Esophagus muscularis mucosa (tissue), 4 donors: ENCODE measurements at regions not wholly inside any gene's neighbourhood (a gene's known extent, or its start where the extent isn't known, plus 50 kb on each side); places are given as distances from the start of the nearest gene placed in this dataset.

Experiments
- DNase-seq: peaks from one replicate; pipeline ENCODE4 v3.0.0-alpha.2; 2017; ENCODE audit errors: extremely low spot score
- H3K27ac ChIP-seq, 4 donors: fragments of 200-600 bp; sonication (generic); replicated peaks in 1 of 4; 1 replicate in 3 of 4; 2 replicates in 1 of 4; pipeline ENCODE4 v1.5.1; 2016 to 2019; ENCODE audit warnings: mild to moderate bottlenecking in 1 of 4
- H3K27me3 ChIP-seq, 4 donors: fragments of 200-600 bp; sonication (generic); one replicate each; pipeline versions ENCODE4 v1.5.1 to v1.6.0; 2016 to 2019
- H3K36me3 ChIP-seq, 4 donors: fragments of 200-600 bp; sonication (generic); one replicate each; pipeline ENCODE4 v1.5.1; 2016 to 2019
- H3K4me1 ChIP-seq, 4 donors: fragments of 200-600 bp; sonication (generic); one replicate each; pipeline ENCODE4 v1.5.1; 2016 to 2019
- H3K4me3 ChIP-seq, 4 donors: fragments of 200-600 bp; sonication (generic); 1 replicate in 2 of 4; 2 replicates in 2 of 4; pipeline ENCODE4 v1.5.1; 2016 to 2019; ENCODE audit warnings: mild to moderate bottlenecking in 4 of 4, moderate library complexity in 1 of 4
- H3K9me3 ChIP-seq, 4 donors: fragments of 200-600 bp; sonication (generic); 1 replicate in 3 of 4; 2 replicates in 1 of 4; pipeline ENCODE4 v1.5.1; 2016 to 2019
- EP300 ChIP-seq: sonication (generic); formaldehyde crosslinking; IDR thresholded peaks from one replicate; pipeline ENCODE4 v1.6.1; 2017; ENCODE audit warnings: antibody characterized with exemption
- POLR2A ChIP-seq: fragments of 450-650 bp; IDR thresholded peaks from one replicate; pipeline ENCODE4 v1.6.1; 2017; ENCODE audit warnings: antibody characterized with exemption, moderate library complexity, mild to moderate bottlenecking, low read depth
- POLR2AphosphoS5 ChIP-seq, 2 donors: sonication (generic); formaldehyde crosslinking; IDR thresholded peaks; one replicate each; pipeline ENCODE4 v1.6.1; 2017; ENCODE audit warnings: antibody characterized with exemption in 2 of 2
- WGBS: methylation state at CpG from one replicate; pipeline ENCODE4 v1.1.5; 2018; 5-methylcytosine and 5-hydroxymethylcytosine counted together
- intact Hi-C: fragments of 100-400 bp; cut with DNase I; formaldehyde crosslinking; loops from one replicate; pipeline ENCODE4 v1.15.1; 2023
- TF ChIP-seq, protein P1 (sequence below), 3 experiments: fragments of 200-600 bp in 2 of 3; fragments of 450-650 bp in 1 of 3; sonication (generic) in 2 of 3; IDR thresholded peaks; one replicate each; pipeline ENCODE4 v1.5.1; 2017 to 2019; ENCODE audit warnings: antibody characterized with exemption in 3 of 3, mild to moderate bottlenecking in 2 of 3, moderate library complexity in 1 of 3

DNA sequence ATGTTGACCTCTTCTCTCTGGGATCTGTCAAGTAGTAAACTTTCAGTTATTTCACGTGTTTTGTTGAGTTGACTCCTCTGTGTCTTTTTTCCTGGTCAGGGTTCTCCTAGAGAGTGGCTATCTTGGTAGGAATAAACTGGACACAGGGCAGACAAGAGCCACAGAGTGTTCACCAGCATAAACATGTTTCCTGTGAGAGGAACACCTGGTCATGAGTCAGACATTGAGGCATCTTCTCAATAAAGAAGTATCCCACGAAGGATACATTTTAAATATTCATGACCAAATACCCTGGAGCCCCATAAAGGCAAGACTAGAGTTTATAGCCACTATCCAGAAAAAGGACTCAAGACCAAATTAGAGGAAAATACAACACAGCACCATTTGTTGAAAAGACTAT is 269.7 kb upstream of the ZNF521 start:
- WGBS = 87% methylated on average over 2 of the region's 2 CpGs
- Histone ChIP-seq H3K27me3 (no peaks in the 10 kb centered on the region), H3K4me3 (no peak overlapping the region), H3K36me3 (no peaks in the 10 kb centered on the region), H3K9me3 (peaks cover 0 to 20% (median 16%) of the 10 kb centered on the region in 4 donors), H3K27ac (no peak overlapping the region), H3K4me1 (no peaks in the 10 kb centered on the region)
- intact Hi-C loops = no loop called here
- DNase-seq = no peak
- TF ChIP-seq POLR2A (no peak), EP300 (no peak), POLR2AphosphoS5 (IDR thresholded peaks at IDR 0.05) (no peak)
- TF ChIP-seq, protein P1, sequence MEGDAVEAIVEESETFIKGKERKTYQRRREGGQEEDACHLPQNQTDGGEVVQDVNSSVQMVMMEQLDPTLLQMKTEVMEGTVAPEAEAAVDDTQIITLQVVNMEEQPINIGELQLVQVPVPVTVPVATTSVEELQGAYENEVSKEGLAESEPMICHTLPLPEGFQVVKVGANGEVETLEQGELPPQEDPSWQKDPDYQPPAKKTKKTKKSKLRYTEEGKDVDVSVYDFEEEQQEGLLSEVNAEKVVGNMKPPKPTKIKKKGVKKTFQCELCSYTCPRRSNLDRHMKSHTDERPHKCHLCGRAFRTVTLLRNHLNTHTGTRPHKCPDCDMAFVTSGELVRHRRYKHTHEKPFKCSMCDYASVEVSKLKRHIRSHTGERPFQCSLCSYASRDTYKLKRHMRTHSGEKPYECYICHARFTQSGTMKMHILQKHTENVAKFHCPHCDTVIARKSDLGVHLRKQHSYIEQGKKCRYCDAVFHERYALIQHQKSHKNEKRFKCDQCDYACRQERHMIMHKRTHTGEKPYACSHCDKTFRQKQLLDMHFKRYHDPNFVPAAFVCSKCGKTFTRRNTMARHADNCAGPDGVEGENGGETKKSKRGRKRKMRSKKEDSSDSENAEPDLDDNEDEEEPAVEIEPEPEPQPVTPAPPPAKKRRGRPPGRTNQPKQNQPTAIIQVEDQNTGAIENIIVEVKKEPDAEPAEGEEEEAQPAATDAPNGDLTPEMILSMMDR (IDR thresholded peaks at IDR 0.05) = no peak

DNA sequence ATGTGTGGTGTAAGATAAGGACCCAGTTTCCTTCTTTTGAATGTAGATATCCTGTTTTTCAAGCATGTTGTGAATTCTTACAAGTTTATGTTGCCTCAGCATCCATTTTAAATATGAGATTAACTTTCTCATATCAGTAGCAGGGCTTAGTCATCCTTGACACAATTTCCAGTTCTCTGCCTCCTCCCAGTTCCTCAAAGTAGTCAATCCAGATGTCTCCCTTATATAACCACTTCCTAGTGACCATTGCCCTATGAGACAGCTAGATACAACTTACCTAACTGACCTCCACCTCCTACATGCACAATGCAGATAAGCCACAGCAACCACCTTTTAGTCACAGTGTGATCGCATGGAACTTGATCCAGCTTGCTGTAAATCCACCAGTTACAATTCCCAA is 269.2 kb upstream of the ZNF521 start:
- no peak for TF ChIP-seq POLR2AphosphoS5 (IDR thresholded peaks at IDR 0.05)
- TF ChIP-seq, protein P1 (IDR thresholded peaks at IDR 0.05) = no peak
- no peak for TF ChIP-seq POLR2A
- H3K36me3 ChIP-seq = no peaks in the 10 kb centered on the region

DNA sequence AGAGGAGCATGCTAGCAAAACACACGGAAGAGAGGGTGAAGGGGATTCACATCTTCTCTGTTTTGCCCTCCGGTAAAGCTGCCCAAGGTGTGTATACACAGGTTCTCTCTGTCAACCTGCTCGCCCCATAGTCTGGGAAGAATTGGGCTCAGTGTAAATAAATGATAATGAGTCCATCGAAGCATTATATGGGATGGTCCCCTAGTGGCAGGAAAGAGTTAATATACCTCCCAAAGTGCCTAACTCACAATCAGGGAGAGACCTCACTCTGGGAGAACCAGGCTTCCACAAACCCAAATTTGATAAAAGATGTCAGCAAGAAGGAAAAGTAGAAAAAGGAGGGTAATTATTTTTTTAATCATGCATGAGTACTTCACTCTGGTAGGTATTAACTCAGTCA is 262.2 kb upstream of the ZNF521 start:
- Histone ChIP-seq H3K4me3 (no peak overlapping the region), H3K27me3 (no peaks in the 10 kb centered on the region), H3K4me1 (no peaks in the 10 kb centered on the region), H3K36me3 (no peaks in the 10 kb centered on the region), H3K27ac (no peak overlapping the region), H3K9me3 (peaks cover 0 to 9% (median 4%) of the 10 kb centered on the region in 4 donors)
- intact Hi-C loops = no loop called here
- TF ChIP-seq EP300 = no peak
- no peak for DNase-seq
- WGBS = 89% methylated on average over 4 of the region's 4 CpGs

More for the DNA sequence above, 269.2 kb upstream of the ZNF521 start:
- DNase-seq = no peak
- Histone ChIP-seq H3K27ac (no peak overlapping the region), H3K4me3 (no peak overlapping the region), H3K4me1 (no peaks in the 10 kb centered on the region), H3K9me3 (peaks cover 0 to 14% (median 10%) of the 10 kb centered on the region in 4 donors), H3K27me3 (no peaks in the 10 kb centered on the region)
- intact Hi-C loops = no loop called here
- 100% methylated on average over 1 of the region's 1 CpG for WGBS

DNA sequence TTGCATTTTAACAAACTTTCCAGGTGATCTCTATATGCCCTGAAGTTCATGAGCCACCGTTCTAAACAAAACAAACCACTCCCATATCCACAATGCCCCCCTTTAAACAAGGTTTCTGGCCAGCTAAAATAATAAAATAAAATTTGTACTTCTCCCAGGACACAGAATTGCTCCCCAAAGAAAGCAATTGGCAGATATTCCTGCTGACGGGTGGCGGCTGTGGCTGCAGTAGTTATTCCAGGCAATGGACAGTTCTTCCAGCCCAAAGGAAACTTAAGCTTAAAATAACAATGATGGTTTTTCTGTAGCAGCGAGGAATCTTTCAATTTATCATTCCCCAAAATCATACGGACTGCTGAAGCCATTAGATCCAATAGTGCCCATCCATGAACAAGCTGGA is 260.5 kb upstream of the ZNF521 start:
- intact Hi-C loops = no loop called here
- 66% methylated on average over 5 of the region's 5 CpGs for WGBS

DNA sequence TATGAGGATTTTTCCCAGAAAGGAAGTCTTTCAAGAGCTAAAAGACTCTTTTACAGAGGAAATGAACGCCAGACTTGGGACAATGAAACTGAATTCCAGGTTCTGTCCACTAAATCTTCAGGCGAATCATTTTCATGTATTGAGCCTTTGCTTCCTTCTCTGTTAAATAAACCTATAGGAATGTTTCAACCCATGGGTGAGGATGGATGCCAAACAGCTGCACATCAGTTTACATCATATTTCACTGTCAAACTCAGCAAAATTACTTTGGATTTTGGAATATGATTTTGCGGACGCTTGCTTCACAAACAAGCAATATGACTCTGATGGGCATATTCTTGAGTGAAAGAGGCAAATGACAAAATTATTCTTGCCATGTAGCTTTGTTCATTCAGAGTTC is 256.1 kb upstream of the ZNF521 start:
- DNase-seq = no peak
- 70% methylated on average over 4 of the region's 4 CpGs for WGBS
- TF ChIP-seq, protein P1 (IDR thresholded peaks at IDR 0.05) = no peak
- TF ChIP-seq POLR2AphosphoS5 (IDR thresholded peaks at IDR 0.05) (no peak), POLR2A (no peak)
- Histone ChIP-seq H3K4me1 (no peaks in the 10 kb centered on the region), H3K27ac (no peak overlapping the region), H3K4me3 (no peak overlapping the region), H3K27me3 (no peaks in the 10 kb centered on the region), H3K9me3 (peaks cover 0 to under 1% (median 0%) of the 10 kb centered on the region in 4 donors), H3K36me3 (no peaks in the 10 kb centered on the region)
- intact Hi-C loops = no loop called here

More for the DNA sequence above, 260.5 kb upstream of the ZNF521 start:
- H3K4me1 ChIP-seq = no peaks in the 10 kb centered on the region
- peaks cover 0 to 9% (median 4%) of the 10 kb centered on the region in 4 donors for H3K9me3 ChIP-seq
- no peak for DNase-seq
- TF ChIP-seq EP300 (no peak), POLR2AphosphoS5 (IDR thresholded peaks at IDR 0.05) (no peak), POLR2A (no peak)
- TF ChIP-seq, protein P1 (IDR thresholded peaks at IDR 0.05) = no peak
- H3K27me3 ChIP-seq = no peaks in the 10 kb centered on the region
- H3K4me3 ChIP-seq = no peak overlapping the region
- no peak overlapping the region for H3K27ac ChIP-seq
- no peaks in the 10 kb centered on the region for H3K36me3 ChIP-seq
